KG1 (cell line): ENCODE measurements at regions not wholly inside any gene's neighbourhood (a gene's known extent, or its start where the extent isn't known, plus 50 kb on each side); places are given as distances from the start of the nearest gene placed in this dataset.

ENCODE experiments used
- DNase-seq: peaks from one replicate; lab custom pipeline; 2025; lab: John Stamatoyannopoulos, UW

- DNase-seq: no peak
Measured at GRCh38 chr3:18883571-18883970, 264.7 kb upstream of the KCNH8 start.

GRCh38 chr3:18880691-18881090, 267.6 kb upstream of the KCNH8 start:
- no peak for DNase-seq

GRCh38 chr3:18872466-18872865, 275.8 kb upstream of the KCNH8 start:
- no peak for DNase-seq

GRCh38 chr3:18870642-18871041, 277.7 kb upstream of the KCNH8 start:
- DNase-seq: no peak

- DNase-seq: no peak
Measured at GRCh38 chr3:18870074-18870640, 278.2 kb upstream of the KCNH8 start.

GRCh38 chr3:18868911-18869689, 279.2 kb upstream of the KCNH8 start:
- no peak for DNase-seq

- DNase-seq: no peak
Measured at GRCh38 chr3:18866899-18867298, 281.4 kb upstream of the KCNH8 start.

- DNase-seq: no peak
Measured at GRCh38 chr3:18864933-18865731, 283.2 kb upstream of the KCNH8 start.

- DNase-seq: no peak
Measured at GRCh38 chr3:18862077-18862476, 286.2 kb upstream of the KCNH8 start.

- DNase-seq: no peak
Measured at GRCh38 chr3:18861137-18861536, 287.2 kb upstream of the KCNH8 start.

- DNase-seq: no peak
Measured at GRCh38 chr3:18853269-18853668, 295.0 kb upstream of the KCNH8 start.

- DNase-seq: no peak
Measured at GRCh38 chr3:18847583-18848197, 300.6 kb upstream of the KCNH8 start.

GRCh38 chr3:18843983-18844382, 304.3 kb upstream of the KCNH8 start:
- no peak for DNase-seq

GRCh38 chr3:18843188-18843587, 305.1 kb upstream of the KCNH8 start:
- DNase-seq: no peak

- DNase-seq: no peak
Measured at GRCh38 chr3:18841422-18842343, 306.6 kb upstream of the KCNH8 start.

GRCh38 chr3:18840535-18841137, 307.7 kb upstream of the KCNH8 start:
- DNase-seq: no peak

- no peak for DNase-seq
Measured at GRCh38 chr3:18838758-18839157, 309.6 kb upstream of the KCNH8 start.

GRCh38 chr3:18837137-18837755, 311.1 kb upstream of the KCNH8 start:
- no peak for DNase-seq

- DNase-seq: no peak
Measured at GRCh38 chr3:18835021-18835420, 313.3 kb upstream of the KCNH8 start.

- no peak for DNase-seq
Measured at GRCh38 chr3:18830087-18830486, 318.2 kb upstream of the KCNH8 start.

GRCh38 chr3:18828637-18829036, 319.7 kb upstream of the KCNH8 start:
- no peak for DNase-seq
